ENCODE measurements at regions not wholly inside any gene's neighbourhood (a gene's known extent, or its start where the extent isn't known, plus 50 kb on each side); places are given as distances from the start of the nearest gene placed in this dataset.

DNA sequence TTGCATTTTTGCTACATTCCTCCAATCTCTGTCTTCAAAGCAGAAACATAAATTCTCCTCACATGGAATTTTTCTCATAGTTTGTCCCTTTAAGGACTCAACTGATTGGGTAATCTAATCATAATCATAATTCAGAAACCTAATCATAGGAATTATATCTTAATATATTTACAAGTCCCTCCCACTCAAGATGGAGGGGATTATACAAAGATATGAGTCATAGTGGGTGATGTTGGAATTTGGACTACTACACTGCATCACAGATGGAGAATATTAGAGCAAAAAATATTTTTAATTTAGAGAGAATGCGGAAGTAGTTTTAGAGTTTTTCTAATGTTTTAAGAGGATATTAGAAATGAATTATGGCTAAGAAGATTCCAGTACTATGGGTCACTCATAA, 1034.0 kb downstream of the DTWD2 start:
- H2AK5ac ChIP-seq (ENCODE audit: insufficient read length, low read length), result no peak overlapping the region
- no peaks in the 10 kb centered on the region for H3K23me2 ChIP-seq (ENCODE audit: insufficient read length, low read depth, low read length, poor library complexity, severe bottlenecking)
- H3K79me1 ChIP-seq (ENCODE audit: insufficient read depth, low read depth, low read length, poor library complexity, severe bottlenecking), result no peaks in the 10 kb centered on the region
- no peak overlapping the region for H2BK20ac ChIP-seq (ENCODE audit: low read depth, low read length, poor library complexity, severe bottlenecking)
- H3T11ph ChIP-seq (ENCODE audit: low read length), result no peak overlapping the region
- no peak overlapping the region for H2BK120ac ChIP-seq (ENCODE audit: low read depth, low read length, poor library complexity, severe bottlenecking)
- H3K27me3 Mint-ChIP-seq (ENCODE audit: low read depth), result no peaks in the 10 kb centered on the region; the same call in 1 of the 2 replicates
- no peaks in the 10 kb centered on the region for H3K9me3 ChIP-seq (ENCODE audit: control insufficient read depth, low read depth, low read length)
- H3K79me2 ChIP-seq (ENCODE audit: insufficient read depth, low read length), result no peaks in the 10 kb centered on the region
- no peak overlapping the region for H4K5ac ChIP-seq (ENCODE audit: insufficient read length, low read depth, low read length)
- no peak overlapping the region for H2BK15ac ChIP-seq (ENCODE audit: low read depth, low read length)
- no peak overlapping the region for H3K4ac ChIP-seq (ENCODE audit: low read depth, low read length)
- no peaks in the 10 kb centered on the region for H3K9me3 Mint-ChIP-seq
- no peaks in the 10 kb centered on the region for H3K27me3 ChIP-seq (ENCODE audit: insufficient read depth, low read length)
- no peak overlapping the region for H2BK12ac ChIP-seq (ENCODE audit: insufficient read length, low read depth, low read length)
- H3K27ac ChIP-seq (ENCODE audit: insufficient read length, low read depth, low read length), result no peak overlapping the region
- TF ChIP-seq, protein P1, sequence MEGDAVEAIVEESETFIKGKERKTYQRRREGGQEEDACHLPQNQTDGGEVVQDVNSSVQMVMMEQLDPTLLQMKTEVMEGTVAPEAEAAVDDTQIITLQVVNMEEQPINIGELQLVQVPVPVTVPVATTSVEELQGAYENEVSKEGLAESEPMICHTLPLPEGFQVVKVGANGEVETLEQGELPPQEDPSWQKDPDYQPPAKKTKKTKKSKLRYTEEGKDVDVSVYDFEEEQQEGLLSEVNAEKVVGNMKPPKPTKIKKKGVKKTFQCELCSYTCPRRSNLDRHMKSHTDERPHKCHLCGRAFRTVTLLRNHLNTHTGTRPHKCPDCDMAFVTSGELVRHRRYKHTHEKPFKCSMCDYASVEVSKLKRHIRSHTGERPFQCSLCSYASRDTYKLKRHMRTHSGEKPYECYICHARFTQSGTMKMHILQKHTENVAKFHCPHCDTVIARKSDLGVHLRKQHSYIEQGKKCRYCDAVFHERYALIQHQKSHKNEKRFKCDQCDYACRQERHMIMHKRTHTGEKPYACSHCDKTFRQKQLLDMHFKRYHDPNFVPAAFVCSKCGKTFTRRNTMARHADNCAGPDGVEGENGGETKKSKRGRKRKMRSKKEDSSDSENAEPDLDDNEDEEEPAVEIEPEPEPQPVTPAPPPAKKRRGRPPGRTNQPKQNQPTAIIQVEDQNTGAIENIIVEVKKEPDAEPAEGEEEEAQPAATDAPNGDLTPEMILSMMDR (conservative IDR thresholded peaks at IDR 0.05), result no peak
- no peak overlapping the region for H2BK5ac ChIP-seq (ENCODE audit: insufficient read length, low read length)
- H3K18ac ChIP-seq (ENCODE audit: insufficient read length, low read depth, low read length), result no peak overlapping the region
- H4K20me1 ChIP-seq (ENCODE audit: control insufficient read depth, insufficient read depth, insufficient read length), result no peaks in the 10 kb centered on the region
- H2AFZ ChIP-seq (ENCODE audit: low read length), result no peak overlapping the region
- H3K56ac ChIP-seq (ENCODE audit: insufficient read length, low read depth, low read length), result no peak overlapping the region
- no peak overlapping the region for H3K27ac Mint-ChIP-seq
- H3K9ac ChIP-seq (ENCODE audit: extremely low read depth, insufficient read length, low read length), result no peak overlapping the region
- no peak overlapping the region for H4K8ac ChIP-seq (replicated peaks; ENCODE audit: insufficient read length, low read depth, low read length)
- whole genome bisulfite sequencing (ENCODE audit: extremely low coverage, insufficient read length, low lambda C conversion rate), result 100% methylated on average over 1 of the region's 1 CpG
- no peaks in the 10 kb centered on the region for H3K4me1 ChIP-seq (ENCODE audit: insufficient read depth, low read length)
- H3K36me3 Mint-ChIP-seq (ENCODE audit: insufficient read depth in 1 of 3, low read depth in 3 of 3), result no peaks in the 10 kb centered on the region
- no peak overlapping the region for H4K91ac ChIP-seq (ENCODE audit: insufficient read length, low read depth, low read length)
- no peak overlapping the region for H3K4me2 ChIP-seq (ENCODE audit: insufficient read depth, insufficient read length, low read length)
- H3K23ac ChIP-seq (ENCODE audit: insufficient read length, low read depth, low read length), result no peak overlapping the region
- DNase-seq, result no peak
- H3K4me3 Mint-ChIP-seq, result no peak overlapping the region
- H3K4me1 Mint-ChIP-seq, result no peaks in the 10 kb centered on the region
- H3K14ac ChIP-seq (ENCODE audit: insufficient read depth, low read length), result no peak overlapping the region
